SK-N-SH treated with all-trans-retinoic acid at 6 μM for 48 hours (cell line): ENCODE measurements at regions not wholly inside any gene's neighbourhood (a gene's known extent, or its start where the extent isn't known, plus 50 kb on each side); places are given as distances from the start of the nearest gene placed in this dataset.

Source experiments
- ATAC-seq: fragments of 200-7000 bp; cut with Tn5 transposase; 3 replicates; pipeline ENCODE4 v1.9.1; 2020; ENCODE audit warnings: mild to moderate bottlenecking, moderate library complexity
- ARNTL ChIP-seq: fragments of 450-650 bp; formaldehyde crosslinking; IDR thresholded peaks from 2 replicates; pipeline ENCODE4 v1.5.0; 2020; ENCODE audit warnings: low read depth, mild to moderate bottlenecking, moderate library complexity, borderline replicate concordance
- BACH2 ChIP-seq: fragments of 250-450 bp; sonication (Bioruptor Pico); IDR thresholded peaks from 2 replicates; pipeline ENCODE4 v1.9.0; 2021; ENCODE audit warnings: mild to moderate bottlenecking, borderline replicate concordance
- CSDC2 ChIP-seq: fragments of 250-450 bp; sonication (Bioruptor Pico); IDR thresholded peaks from 2 replicates; pipeline ENCODE4 v1.5.0; 2020; ENCODE audit warnings: mild to moderate bottlenecking, moderate library complexity
- CSRNP3 ChIP-seq: fragments of 250-450 bp; sonication (Bioruptor Pico); IDR thresholded peaks from 2 replicates; pipeline ENCODE4 v1.5.1; 2021; ENCODE audit warnings: mild to moderate bottlenecking, moderate library complexity
- ESRRG ChIP-seq: fragments of 250-450 bp; sonication (Bioruptor Pico); IDR thresholded peaks from 2 replicates; pipeline ENCODE4 v1.6.1; 2021; ENCODE audit warnings: mild to moderate bottlenecking
- GLIS3 ChIP-seq: fragments of 250-450 bp; sonication (Bioruptor Pico); IDR thresholded peaks from 2 replicates; pipeline ENCODE4 v1.5.0; 2020; ENCODE audit warnings: mild to moderate bottlenecking, moderate library complexity
- ISL1 ChIP-seq: fragments of 250-450 bp; sonication (Bioruptor Pico); IDR thresholded peaks from 2 replicates; pipeline ENCODE4 v2.1.2; 2022; ENCODE audit warnings: mild to moderate bottlenecking, moderate library complexity
- OSR1 ChIP-seq: fragments of 250-450 bp; sonication (Bioruptor Pico); IDR thresholded peaks from 2 replicates; pipeline ENCODE4 v1.8.0; 2022; ENCODE audit warnings: moderate library complexity, mild to moderate bottlenecking, inconsistent platforms
- PATZ1 ChIP-seq: fragments of 250-450 bp; sonication (Bioruptor Pico); IDR thresholded peaks from 2 replicates; pipeline ENCODE4 v1.8.0; 2020; ENCODE audit warnings: mild to moderate bottlenecking, moderate library complexity, borderline replicate concordance
- PPARA ChIP-seq: fragments of 250-450 bp; sonication (Bioruptor Pico); IDR thresholded peaks from 2 replicates; pipeline ENCODE4 v1.5.0; 2020; ENCODE audit warnings: mild to moderate bottlenecking, borderline replicate concordance
- SNAI2 ChIP-seq: fragments of 250-450 bp; sonication (Bioruptor Pico); IDR thresholded peaks from 2 replicates; pipeline ENCODE4 v1.5.0; 2020; ENCODE audit warnings: mild to moderate bottlenecking, moderate library complexity
- TCF4 ChIP-seq: fragments of 250-450 bp; sonication (Bioruptor Pico); IDR thresholded peaks from 2 replicates; pipeline ENCODE4 v1.8.0; 2021; ENCODE audit warnings: mild to moderate bottlenecking, moderate library complexity, borderline replicate concordance
- TOX ChIP-seq: fragments of 250-450 bp; sonication (Bioruptor Pico); IDR thresholded peaks from 2 replicates; pipeline ENCODE4 v1.8.0; 2021; ENCODE audit warnings: mild to moderate bottlenecking, moderate library complexity, borderline replicate concordance
- ZC3H10 ChIP-seq: fragments of 250-450 bp; sonication (Bioruptor Pico); IDR thresholded peaks from 2 replicates; pipeline ENCODE4 v1.5.1; 2021; ENCODE audit warnings: mild to moderate bottlenecking, moderate library complexity
- ZFP3 ChIP-seq: fragments of 250-450 bp; sonication (Bioruptor Pico); IDR thresholded peaks from 2 replicates; pipeline ENCODE4 v1.5.0; 2020; ENCODE audit warnings: mild to moderate bottlenecking, moderate library complexity
- ZFP30 ChIP-seq: fragments of 450-650 bp; formaldehyde crosslinking; IDR thresholded peaks from 2 replicates; pipeline ENCODE4 v1.5.0; 2022; ENCODE audit warnings: mild to moderate bottlenecking, moderate library complexity
- ZNF565 ChIP-seq: fragments of 450-650 bp; formaldehyde crosslinking; conservative IDR thresholded peaks from 2 replicates; pipeline ENCODE4 v1.5.0; 2020; ENCODE audit warnings: low read depth, mild to moderate bottlenecking, moderate library complexity
- ZNF70 ChIP-seq: fragments of 450-650 bp; formaldehyde crosslinking; IDR thresholded peaks from 2 replicates; pipeline ENCODE4 v1.5.0; 2020; ENCODE audit warnings: mild to moderate bottlenecking, moderate library complexity
- ZNF8 ChIP-seq: fragments of 450-650 bp; formaldehyde crosslinking; IDR thresholded peaks from 2 replicates; pipeline ENCODE4 v1.5.0; 2020; ENCODE audit warnings: mild to moderate bottlenecking, moderate library complexity
- TF ChIP-seq, protein P1 (sequence below): fragments of 250-450 bp; sonication (Bioruptor Pico); IDR thresholded peaks from 2 replicates; pipeline ENCODE4 v1.8.0; 2021; ENCODE audit warnings: low read depth, mild to moderate bottlenecking, moderate library complexity, borderline replicate concordance
- TF ChIP-seq, protein P2 (sequence below): fragments of 250-450 bp; sonication (Bioruptor Pico); IDR thresholded peaks from 2 replicates; pipeline ENCODE4 v1.5.1; 2020; ENCODE audit warnings: low read depth, mild to moderate bottlenecking, moderate library complexity
- TF ChIP-seq, protein P3 (sequence below): fragments of 250-450 bp; sonication (Bioruptor Pico); IDR thresholded peaks from 2 replicates; pipeline ENCODE4 v1.5.0; 2020; ENCODE audit warnings: mild to moderate bottlenecking, moderate library complexity

DNA sequence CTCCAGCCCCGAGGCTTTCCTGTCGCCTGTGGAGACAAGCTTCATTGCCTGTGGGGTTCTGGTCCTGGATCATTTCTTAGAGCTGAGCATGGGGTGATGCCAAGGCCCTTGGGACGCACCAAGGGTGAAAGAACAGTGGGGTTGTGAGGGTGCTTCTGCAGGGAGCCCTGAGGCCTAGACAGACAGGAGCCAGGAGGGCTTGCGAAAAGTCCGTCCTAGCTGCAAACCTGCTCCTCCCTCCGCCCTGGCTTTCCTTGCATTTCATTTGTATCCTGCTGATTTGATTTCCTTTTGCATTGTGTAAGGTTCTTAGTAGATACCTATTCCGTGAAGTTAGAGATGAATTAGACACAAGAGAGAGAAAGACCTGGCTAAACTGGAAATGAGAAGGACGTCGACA lies 286.9 kb upstream of the C2CD4B start:
- ATAC-seq, result no peak

DNA sequence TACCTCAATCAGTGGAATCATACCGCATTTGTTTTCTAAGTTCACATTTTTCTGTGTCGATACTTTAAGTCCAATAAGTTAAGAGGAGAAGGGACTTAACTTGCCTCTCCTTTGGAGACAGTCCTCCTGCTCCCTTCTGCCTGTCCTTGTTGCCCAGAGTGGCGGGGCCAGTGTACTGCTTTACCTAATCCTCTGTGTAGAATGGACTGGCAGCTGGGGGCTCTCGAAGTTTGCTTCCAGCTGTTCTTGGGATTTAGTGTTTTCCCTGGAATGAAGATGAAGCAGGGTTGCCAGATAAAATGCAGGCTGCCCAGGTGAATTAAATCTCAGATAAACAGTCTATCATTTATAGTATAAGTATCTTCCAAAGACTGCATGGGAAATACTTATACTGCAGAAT lies 287.6 kb upstream of the C2CD4B start:
- no peak for ATAC-seq
- TF ChIP-seq BACH2 (no peak), GLIS3 (CRISPR knock-in tag) (no peak), ZNF8 (CRISPR knock-in tag) (no peak), CSDC2 (CRISPR knock-in tag) (no peak), TOX (CRISPR knock-in tag) (no peak), CSRNP3 (no peak), ISL1 (CRISPR knock-in tag) (no peak), ZNF565 (no peak), ZNF70 (CRISPR knock-in tag) (no peak), ESRRG (no peak)
- TF ChIP-seq, protein P1, sequence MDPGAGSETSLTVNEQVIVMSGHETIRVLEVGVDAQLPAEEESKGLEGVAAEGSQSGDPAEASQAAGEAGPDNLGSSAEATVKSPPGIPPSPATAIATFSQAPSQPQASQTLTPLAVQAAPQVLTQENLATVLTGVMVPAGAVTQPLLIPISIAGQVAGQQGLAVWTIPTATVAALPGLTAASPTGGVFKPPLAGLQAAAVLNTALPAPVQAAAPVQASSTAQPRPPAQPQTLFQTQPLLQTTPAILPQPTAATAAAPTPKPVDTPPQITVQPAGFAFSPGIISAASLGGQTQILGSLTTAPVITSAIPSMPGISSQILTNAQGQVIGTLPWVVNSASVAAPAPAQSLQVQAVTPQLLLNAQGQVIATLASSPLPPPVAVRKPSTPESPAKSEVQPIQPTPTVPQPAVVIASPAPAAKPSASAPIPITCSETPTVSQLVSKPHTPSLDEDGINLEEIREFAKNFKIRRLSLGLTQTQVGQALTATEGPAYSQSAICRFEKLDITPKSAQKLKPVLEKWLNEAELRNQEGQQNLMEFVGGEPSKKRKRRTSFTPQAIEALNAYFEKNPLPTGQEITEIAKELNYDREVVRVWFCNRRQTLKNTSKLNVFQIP, result no peak
- TF ChIP-seq, protein P2, sequence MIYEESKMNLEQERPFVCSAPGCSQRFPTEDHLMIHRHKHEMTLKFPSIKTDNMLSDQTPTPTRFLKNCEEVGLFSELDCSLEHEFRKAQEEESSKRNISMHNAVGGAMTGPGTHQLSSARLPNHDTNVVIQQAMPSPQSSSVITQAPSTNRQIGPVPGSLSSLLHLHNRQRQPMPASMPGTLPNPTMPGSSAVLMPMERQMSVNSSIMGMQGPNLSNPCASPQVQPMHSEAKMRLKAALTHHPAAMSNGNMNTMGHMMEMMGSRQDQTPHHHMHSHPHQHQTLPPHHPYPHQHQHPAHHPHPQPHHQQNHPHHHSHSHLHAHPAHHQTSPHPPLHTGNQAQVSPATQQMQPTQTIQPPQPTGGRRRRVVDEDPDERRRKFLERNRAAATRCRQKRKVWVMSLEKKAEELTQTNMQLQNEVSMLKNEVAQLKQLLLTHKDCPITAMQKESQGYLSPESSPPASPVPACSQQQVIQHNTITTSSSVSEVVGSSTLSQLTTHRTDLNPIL (CRISPR knock-in tag), result no peak

More for the DNA sequence above, 286.9 kb upstream of the C2CD4B start:
- TF ChIP-seq TOX (CRISPR knock-in tag) (no peak), ARNTL (no peak), ESRRG (no peak), ZNF70 (CRISPR knock-in tag) (no peak), PPARA (CRISPR knock-in tag) (no peak), CSRNP3 (no peak), ZFP3 (no peak), CSDC2 (CRISPR knock-in tag) (no peak), ISL1 (CRISPR knock-in tag) (no peak), SNAI2 (CRISPR knock-in tag) (no peak), PATZ1 (no peak), ZFP30 (CRISPR knock-in tag) (no peak), ZNF565 (no peak), ZC3H10 (CRISPR knock-in tag) (no peak), OSR1 (CRISPR knock-in tag) (no peak), GLIS3 (CRISPR knock-in tag) (no peak), TCF4 (CRISPR knock-in tag) (no peak)
- TF ChIP-seq, protein P2 (CRISPR knock-in tag), result no peak
- TF ChIP-seq, protein P3, sequence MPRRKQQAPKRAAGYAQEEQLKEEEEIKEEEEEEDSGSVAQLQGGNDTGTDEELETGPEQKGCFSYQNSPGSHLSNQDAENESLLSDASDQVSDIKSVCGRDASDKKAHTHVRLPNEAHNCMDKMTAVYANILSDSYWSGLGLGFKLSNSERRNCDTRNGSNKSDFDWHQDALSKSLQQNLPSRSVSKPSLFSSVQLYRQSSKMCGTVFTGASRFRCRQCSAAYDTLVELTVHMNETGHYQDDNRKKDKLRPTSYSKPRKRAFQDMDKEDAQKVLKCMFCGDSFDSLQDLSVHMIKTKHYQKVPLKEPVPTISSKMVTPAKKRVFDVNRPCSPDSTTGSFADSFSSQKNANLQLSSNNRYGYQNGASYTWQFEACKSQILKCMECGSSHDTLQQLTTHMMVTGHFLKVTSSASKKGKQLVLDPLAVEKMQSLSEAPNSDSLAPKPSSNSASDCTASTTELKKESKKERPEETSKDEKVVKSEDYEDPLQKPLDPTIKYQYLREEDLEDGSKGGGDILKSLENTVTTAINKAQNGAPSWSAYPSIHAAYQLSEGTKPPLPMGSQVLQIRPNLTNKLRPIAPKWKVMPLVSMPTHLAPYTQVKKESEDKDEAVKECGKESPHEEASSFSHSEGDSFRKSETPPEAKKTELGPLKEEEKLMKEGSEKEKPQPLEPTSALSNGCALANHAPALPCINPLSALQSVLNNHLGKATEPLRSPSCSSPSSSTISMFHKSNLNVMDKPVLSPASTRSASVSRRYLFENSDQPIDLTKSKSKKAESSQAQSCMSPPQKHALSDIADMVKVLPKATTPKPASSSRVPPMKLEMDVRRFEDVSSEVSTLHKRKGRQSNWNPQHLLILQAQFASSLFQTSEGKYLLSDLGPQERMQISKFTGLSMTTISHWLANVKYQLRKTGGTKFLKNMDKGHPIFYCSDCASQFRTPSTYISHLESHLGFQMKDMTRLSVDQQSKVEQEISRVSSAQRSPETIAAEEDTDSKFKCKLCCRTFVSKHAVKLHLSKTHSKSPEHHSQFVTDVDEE (CRISPR knock-in tag), result no peak
- TF ChIP-seq, protein P1, result no peak
